ENCODE measurements at regions not wholly inside any gene's neighbourhood (a gene's known extent, or its start where the extent isn't known, plus 50 kb on each side); places are given as distances from the start of the nearest gene placed in this dataset.

GRCh38 chr13:63540061-63540460 lies 2124.4 kb upstream of the PCDH20 start:
- Histone ChIP-seq H3K4me1 (ENCODE audit: control insufficient read depth, low read depth, low read length) (no peaks in the 10 kb centered on the region), H3K23ac (ENCODE audit: low read length) (no peak overlapping the region), H4K8ac (ENCODE audit: low read depth, low read length) (no peak overlapping the region), H3K36me3 (ENCODE audit: control insufficient read depth, insufficient read depth, low read length) (no peaks in the 10 kb centered on the region), H4K5ac (ENCODE audit: low read length) (no peak overlapping the region), H3K4me2 (ENCODE audit: low read length) (no peak overlapping the region), H3K4me3 (ENCODE audit: low read length) (no peak overlapping the region), H2BK5ac (ENCODE audit: low read length) (no peak overlapping the region), H3K56ac (ENCODE audit: low read length) (no peak overlapping the region), H3K79me1 (ENCODE audit: low read length) (no peaks in the 10 kb centered on the region), H2AK5ac (ENCODE audit: low read length) (no peak overlapping the region), H3K27ac (ENCODE audit: low read depth, low read length) (no peak overlapping the region), H3K9ac (ENCODE audit: low read length) (no peak overlapping the region), H2BK15ac (replicated peaks; ENCODE audit: low read depth) (no peak overlapping the region), H3K27me3 (ENCODE audit: insufficient read depth, low read length, poor library complexity) (no peaks in the 10 kb centered on the region), H3K4ac (ENCODE audit: low read depth, low read length) (no peak overlapping the region), H2BK120ac (ENCODE audit: low read depth, low read length) (no peak overlapping the region), H3K18ac (ENCODE audit: low read length) (no peak overlapping the region), H3K79me2 (ENCODE audit: control insufficient read depth, insufficient read depth, low read length) (no peaks in the 10 kb centered on the region)
- no peak for DNase-seq
- no CpG with 5 or more reads among the region's 1 CpG for WGBS (ENCODE audit: extremely low coverage, insufficient coverage, low lambda C conversion rate)

- no peaks in the 10 kb centered on the region for H3K36me3 ChIP-seq (ENCODE audit: control insufficient read depth, insufficient read depth, low read length)
- H2BK15ac ChIP-seq (replicated peaks; ENCODE audit: low read depth): no peak overlapping the region
- H3K4me3 ChIP-seq (ENCODE audit: low read length): no peak overlapping the region
- no peak overlapping the region for H3K18ac ChIP-seq (ENCODE audit: low read length)
- no peaks in the 10 kb centered on the region for H3K79me2 ChIP-seq (ENCODE audit: control insufficient read depth, insufficient read depth, low read length)
- no peak overlapping the region for H2BK5ac ChIP-seq (ENCODE audit: low read length)
- WGBS (ENCODE audit: extremely low coverage, insufficient coverage, low lambda C conversion rate): no CpG with 5 or more reads among the region's 9 CpGs
- no peak overlapping the region for H3K27ac ChIP-seq (ENCODE audit: low read depth, low read length)
- no peak overlapping the region for H3K23ac ChIP-seq (ENCODE audit: low read length)
- H4K5ac ChIP-seq (ENCODE audit: low read length): no peak overlapping the region
- no peaks in the 10 kb centered on the region for H3K4me1 ChIP-seq (ENCODE audit: control insufficient read depth, low read depth, low read length)
- H3K79me1 ChIP-seq (ENCODE audit: low read length): no peaks in the 10 kb centered on the region
- no peak overlapping the region for H4K8ac ChIP-seq (ENCODE audit: low read depth, low read length)
- no peak overlapping the region for H3K4ac ChIP-seq (ENCODE audit: low read depth, low read length)
- no peaks in the 10 kb centered on the region for H3K27me3 ChIP-seq (ENCODE audit: insufficient read depth, low read length, poor library complexity)
- no peak overlapping the region for H3K56ac ChIP-seq (ENCODE audit: low read length)
- no peak overlapping the region for H2AK5ac ChIP-seq (ENCODE audit: low read length)
- H3K9ac ChIP-seq (ENCODE audit: low read length): no peak overlapping the region
- no peak overlapping the region for H3K4me2 ChIP-seq (ENCODE audit: low read length)
- H2BK120ac ChIP-seq (ENCODE audit: low read depth, low read length): no peak overlapping the region
- no peak for DNase-seq
Observed at GRCh38 chr13:63517371-63517770, 2101.7 kb upstream of the PCDH20 start.

GRCh38 chr13:63516124-63516523 lies 2100.5 kb upstream of the PCDH20 start:
- Histone ChIP-seq H3K23ac (ENCODE audit: low read length) (no peak overlapping the region), H2BK15ac (replicated peaks; ENCODE audit: low read depth) (no peak overlapping the region), H3K27ac (ENCODE audit: low read depth, low read length) (no peak overlapping the region), H3K18ac (ENCODE audit: low read length) (no peak overlapping the region), H2BK120ac (ENCODE audit: low read depth, low read length) (no peak overlapping the region), H3K56ac (ENCODE audit: low read length) (no peak overlapping the region), H3K27me3 (ENCODE audit: insufficient read depth, low read length, poor library complexity) (no peaks in the 10 kb centered on the region), H2BK5ac (ENCODE audit: low read length) (no peak overlapping the region), H3K36me3 (ENCODE audit: control insufficient read depth, insufficient read depth, low read length) (no peaks in the 10 kb centered on the region), H3K4me1 (ENCODE audit: control insufficient read depth, low read depth, low read length) (no peaks in the 10 kb centered on the region), H3K4me2 (ENCODE audit: low read length) (no peak overlapping the region), H2AK5ac (ENCODE audit: low read length) (no peak overlapping the region), H4K8ac (ENCODE audit: low read depth, low read length) (no peak overlapping the region), H3K4me3 (ENCODE audit: low read length) (no peak overlapping the region), H3K9ac (ENCODE audit: low read length) (no peak overlapping the region), H4K5ac (ENCODE audit: low read length) (no peak overlapping the region), H3K79me2 (ENCODE audit: control insufficient read depth, insufficient read depth, low read length) (no peaks in the 10 kb centered on the region), H3K79me1 (ENCODE audit: low read length) (no peaks in the 10 kb centered on the region), H3K4ac (ENCODE audit: low read depth, low read length) (no peak overlapping the region)
- no peak for DNase-seq
- no CpG with 5 or more reads among the region's 1 CpG for WGBS (ENCODE audit: extremely low coverage, insufficient coverage, low lambda C conversion rate)

- no peaks in the 10 kb centered on the region for H3K79me2 ChIP-seq (ENCODE audit: control insufficient read depth, insufficient read depth, low read length)
- H3K4me1 ChIP-seq (ENCODE audit: control insufficient read depth, low read depth, low read length): no peaks in the 10 kb centered on the region
- H3K4ac ChIP-seq (ENCODE audit: low read depth, low read length): no peak overlapping the region
- no peak overlapping the region for H2AK5ac ChIP-seq (ENCODE audit: low read length)
- no peak overlapping the region for H3K23ac ChIP-seq (ENCODE audit: low read length)
- no peaks in the 10 kb centered on the region for H3K79me1 ChIP-seq (ENCODE audit: low read length)
- H3K36me3 ChIP-seq (ENCODE audit: control insufficient read depth, insufficient read depth, low read length): no peaks in the 10 kb centered on the region
- no CpG with 5 or more reads among the region's 2 CpGs for WGBS (ENCODE audit: extremely low coverage, insufficient coverage, low lambda C conversion rate)
- no peak overlapping the region for H4K5ac ChIP-seq (ENCODE audit: low read length)
- no peak overlapping the region for H3K18ac ChIP-seq (ENCODE audit: low read length)
- no peak overlapping the region for H3K27ac ChIP-seq (ENCODE audit: low read depth, low read length)
- H3K27me3 ChIP-seq (ENCODE audit: insufficient read depth, low read length, poor library complexity): no peaks in the 10 kb centered on the region
- H3K4me2 ChIP-seq (ENCODE audit: low read length): no peak overlapping the region
- H2BK5ac ChIP-seq (ENCODE audit: low read length): no peak overlapping the region
- H4K8ac ChIP-seq (ENCODE audit: low read depth, low read length): no peak overlapping the region
- H3K4me3 ChIP-seq (ENCODE audit: low read length): no peak overlapping the region
- no peak overlapping the region for H3K9ac ChIP-seq (ENCODE audit: low read length)
- DNase-seq: peak; percentile 51
- no peak overlapping the region for H2BK120ac ChIP-seq (ENCODE audit: low read depth, low read length)
- H3K56ac ChIP-seq (ENCODE audit: low read length): no peak overlapping the region
- H2BK15ac ChIP-seq (replicated peaks; ENCODE audit: low read depth): no peak overlapping the region
Observed at GRCh38 chr13:63514886-63515285, 2099.2 kb upstream of the PCDH20 start.

- no peak overlapping the region for H3K27ac ChIP-seq (ENCODE audit: low read depth, low read length)
Observed at GRCh38 chr13:63512095-63512494, 2096.4 kb upstream of the PCDH20 start.

GRCh38 chr13:63501702-63502101 lies 2086.1 kb upstream of the PCDH20 start:
- WGBS (ENCODE audit: extremely low coverage, insufficient coverage, low lambda C conversion rate): no CpG with 5 or more reads among the region's 1 CpG

More at GRCh38 chr13:63512095-63512494, 2096.4 kb upstream of the PCDH20 start:
- Histone ChIP-seq H3K4me2 (ENCODE audit: low read length) (no peak overlapping the region), H4K8ac (ENCODE audit: low read depth, low read length) (no peak overlapping the region), H4K5ac (ENCODE audit: low read length) (no peak overlapping the region), H3K56ac (ENCODE audit: low read length) (no peak overlapping the region), H2BK120ac (ENCODE audit: low read depth, low read length) (no peak overlapping the region), H2AK5ac (ENCODE audit: low read length) (no peak overlapping the region), H3K4me1 (ENCODE audit: control insufficient read depth, low read depth, low read length) (no peaks in the 10 kb centered on the region), H3K36me3 (ENCODE audit: control insufficient read depth, insufficient read depth, low read length) (no peaks in the 10 kb centered on the region), H2BK5ac (ENCODE audit: low read length) (no peak overlapping the region), H3K4me3 (ENCODE audit: low read length) (no peak overlapping the region), H2BK15ac (replicated peaks; ENCODE audit: low read depth) (no peak overlapping the region), H3K18ac (ENCODE audit: low read length) (no peak overlapping the region), H3K79me1 (ENCODE audit: low read length) (no peaks in the 10 kb centered on the region), H3K23ac (ENCODE audit: low read length) (no peak overlapping the region), H3K9ac (ENCODE audit: low read length) (no peak overlapping the region), H3K27me3 (ENCODE audit: insufficient read depth, low read length, poor library complexity) (no peaks in the 10 kb centered on the region), H3K4ac (ENCODE audit: low read depth, low read length) (no peak overlapping the region), H3K79me2 (ENCODE audit: control insufficient read depth, insufficient read depth, low read length) (no peaks in the 10 kb centered on the region)
- WGBS (ENCODE audit: extremely low coverage, insufficient coverage, low lambda C conversion rate): no CpG with 5 or more reads among the region's 8 CpGs
- no peak for DNase-seq

More at GRCh38 chr13:63501702-63502101, 2086.1 kb upstream of the PCDH20 start:
- H3K4me3 ChIP-seq (ENCODE audit: low read length): no peak overlapping the region
- H2BK120ac ChIP-seq (ENCODE audit: low read depth, low read length): no peak overlapping the region
- no peak overlapping the region for H3K18ac ChIP-seq (ENCODE audit: low read length)
- no peaks in the 10 kb centered on the region for H3K79me1 ChIP-seq (ENCODE audit: low read length)
- H2BK15ac ChIP-seq (replicated peaks; ENCODE audit: low read depth): no peak overlapping the region
- H4K5ac ChIP-seq (ENCODE audit: low read length): no peak overlapping the region
- no peaks in the 10 kb centered on the region for H3K27me3 ChIP-seq (ENCODE audit: insufficient read depth, low read length, poor library complexity)
- no peak overlapping the region for H2AK5ac ChIP-seq (ENCODE audit: low read length)
- H3K9ac ChIP-seq (ENCODE audit: low read length): no peak overlapping the region
- H3K27ac ChIP-seq (ENCODE audit: low read depth, low read length): no peak overlapping the region
- H4K8ac ChIP-seq (ENCODE audit: low read depth, low read length): no peak overlapping the region
- no peak overlapping the region for H3K4ac ChIP-seq (ENCODE audit: low read depth, low read length)
- no peak for DNase-seq
- no peak overlapping the region for H3K4me2 ChIP-seq (ENCODE audit: low read length)
- H2BK5ac ChIP-seq (ENCODE audit: low read length): no peak overlapping the region
- no peaks in the 10 kb centered on the region for H3K4me1 ChIP-seq (ENCODE audit: control insufficient read depth, low read depth, low read length)
- H3K23ac ChIP-seq (ENCODE audit: low read length): no peak overlapping the region
- H3K79me2 ChIP-seq (ENCODE audit: control insufficient read depth, insufficient read depth, low read length): no peaks in the 10 kb centered on the region
- no peaks in the 10 kb centered on the region for H3K36me3 ChIP-seq (ENCODE audit: control insufficient read depth, insufficient read depth, low read length)
- no peak overlapping the region for H3K56ac ChIP-seq (ENCODE audit: low read length)
